ENCODE measurements at regions not wholly inside any gene's neighbourhood (a gene's known extent, or its start where the extent isn't known, plus 50 kb on each side); places are given as distances from the start of the nearest gene placed in this dataset.
"Not testable (repeated sequence)": the region's sequence is repeated elsewhere in the genome, so short reads cannot be mapped to it uniquely, and the experiment has no call there.

- Mint-ChIP-seq H3K27me3 (no peaks in the 10 kb centered on the region), H3K4me3 (no peak overlapping the region), H3K27ac (no peak overlapping the region), H3K9me3 (peaks cover 2% of the 10 kb centered on the region), H3K36me3 (ENCODE audit: low read depth) (no peaks in the 10 kb centered on the region), H3K4me1 (no peaks in the 10 kb centered on the region)
- CTCF ChIA-PET, result no interaction called here
- TF ChIP-seq CTCF (IDR thresholded peaks at IDR 0.05), result no peak
- ATAC-seq (ENCODE audit: low read depth), result no peak
- POLR2A ChIA-PET, result no interaction called here
- no peak for DNase-seq
- intact Hi-C loops (cut with micrococcal nuclease), result loop anchor here (10.0 kb wide), 1 partner anchor 60 kb away; no protein-coding TSS in a partner anchor
Measured at GRCh38 chr17:13154930-13155329, 137.1 kb upstream of the ELAC2 start.

- no peak for DNase-seq
- Mint-ChIP-seq H3K36me3 (ENCODE audit: low read depth) (no peaks in the 10 kb centered on the region), H3K4me1 (no peaks in the 10 kb centered on the region), H3K9me3 (peaks cover 2% of the 10 kb centered on the region), H3K27ac (no peak overlapping the region), H3K27me3 (no peaks in the 10 kb centered on the region), H3K4me3 (no peak overlapping the region)
- no peak for ATAC-seq (ENCODE audit: low read depth)
- ChIA-PET POLR2A (no interaction called here), CTCF (no interaction called here)
- TF ChIP-seq CTCF (IDR thresholded peaks at IDR 0.05), result no peak
- intact Hi-C loops (cut with micrococcal nuclease), result loop anchor here (10.0 kb wide), 1 partner anchor 60 kb away; no protein-coding TSS in a partner anchor
Measured at GRCh38 chr17:13154398-13154797, 136.6 kb upstream of the ELAC2 start.

GRCh38 chr17:13153036-13153435 lies 135.2 kb upstream of the ELAC2 start:
- no peak for TF ChIP-seq CTCF (IDR thresholded peaks at IDR 0.05)
- ChIA-PET POLR2A (no interaction called here), CTCF (no interaction called here)
- Mint-ChIP-seq H3K27ac (no peak overlapping the region), H3K27me3 (no peaks in the 10 kb centered on the region), H3K9me3 (peaks cover 2% of the 10 kb centered on the region), H3K4me1 (no peaks in the 10 kb centered on the region), H3K36me3 (ENCODE audit: low read depth) (no peaks in the 10 kb centered on the region), H3K4me3 (no peak overlapping the region)
- ATAC-seq (ENCODE audit: low read depth), result no peak
- no peak for DNase-seq
- intact Hi-C loops (cut with micrococcal nuclease), result loop anchor here (10.0 kb wide), 1 partner anchor 62 kb away; no protein-coding TSS in a partner anchor

- H3K27me3 Mint-ChIP-seq, result no peaks in the 10 kb centered on the region
- intact Hi-C loops (cut with micrococcal nuclease), result loop anchor here (10.0 kb wide), 1 partner anchor 62 kb away; no protein-coding TSS in a partner anchor
- H3K9me3 Mint-ChIP-seq, result peaks cover 2% of the 10 kb centered on the region
- ATAC-seq (ENCODE audit: low read depth), result no peak
- POLR2A ChIA-PET, result no interaction called here
- H3K4me3 Mint-ChIP-seq, result no peak overlapping the region
- no peaks in the 10 kb centered on the region for H3K36me3 Mint-ChIP-seq (ENCODE audit: low read depth)
- H3K4me1 Mint-ChIP-seq, result no peaks in the 10 kb centered on the region
- CTCF ChIA-PET, result no interaction called here
- no peak for TF ChIP-seq CTCF (IDR thresholded peaks at IDR 0.05)
- no peak for DNase-seq
- no peak overlapping the region for H3K27ac Mint-ChIP-seq
Measured at GRCh38 chr17:13152501-13152900, 134.7 kb upstream of the ELAC2 start.

- intact Hi-C loops (cut with micrococcal nuclease), result loop anchor here (10.0 kb wide), 1 partner anchor 64 kb away; no protein-coding TSS in a partner anchor
- H3K4me3 Mint-ChIP-seq; H3K27ac Mint-ChIP-seq; POLR2A ChIA-PET; ATAC-seq (ENCODE audit: low read depth); CTCF ChIA-PET; DNase-seq; H3K36me3 Mint-ChIP-seq (ENCODE audit: low read depth); H3K4me1 Mint-ChIP-seq; H3K27me3 Mint-ChIP-seq; H3K9me3 Mint-ChIP-seq: not testable (repeated sequence)
Measured at GRCh38 chr17:13150738-13151137, 132.9 kb upstream of the ELAC2 start.

GRCh38 chr17:13143001-13143400 lies 125.2 kb upstream of the ELAC2 start:
- intact Hi-C loops (cut with micrococcal nuclease), result no loop called here
- POLR2A ChIA-PET, result no interaction called here
- Mint-ChIP-seq H3K4me3 (no peak overlapping the region), H3K4me1 (no peaks in the 10 kb centered on the region), H3K36me3 (ENCODE audit: low read depth) (no peaks in the 10 kb centered on the region), H3K27ac (no peak overlapping the region), H3K9me3 (peaks cover 13% of the 10 kb centered on the region), H3K27me3 (peaks cover 3% of the 10 kb centered on the region)
- DNase-seq (no peak), ATAC-seq (ENCODE audit: low read depth) (no peak)
- no peak for TF ChIP-seq CTCF (IDR thresholded peaks at IDR 0.05)
- CTCF ChIA-PET, result no interaction called here

Data from activated B cell treated with CpG ODN at 0.5 μM for 24 hours (primary cell).